AML-193 (cell line): ENCODE measurements at regions not wholly inside any gene's neighbourhood (a gene's known extent, or its start where the extent isn't known, plus 50 kb on each side); places are given as distances from the start of the nearest gene placed in this dataset.

Source experiments
- DNase-seq, 2 experiments: peaks; one replicate each; lab custom pipeline; 2025; lab: John Stamatoyannopoulos, UW

DNA sequence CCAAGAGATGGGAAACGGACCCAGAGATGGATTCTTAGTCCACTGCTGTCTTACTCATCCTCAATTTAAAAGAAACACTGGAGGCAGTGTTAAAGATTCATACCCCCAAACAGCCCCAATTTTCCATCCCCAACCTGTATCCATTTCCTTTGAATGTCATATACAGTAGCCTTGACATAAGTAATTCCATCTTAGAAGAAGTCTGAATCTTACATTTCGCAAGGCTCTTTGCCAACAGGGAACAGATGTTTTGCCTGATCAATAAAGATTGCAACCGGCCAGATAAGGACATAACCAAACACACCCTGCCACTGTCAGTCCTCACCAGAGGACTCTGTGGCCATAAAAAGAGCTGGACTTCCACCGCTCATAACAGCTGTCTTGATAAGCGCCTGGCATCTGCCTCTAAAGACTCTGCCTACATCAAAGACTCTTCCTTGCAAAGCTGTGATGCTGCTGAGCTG is 59.0 kb upstream of the MED9 start:
- no peak for DNase-seq

DNA sequence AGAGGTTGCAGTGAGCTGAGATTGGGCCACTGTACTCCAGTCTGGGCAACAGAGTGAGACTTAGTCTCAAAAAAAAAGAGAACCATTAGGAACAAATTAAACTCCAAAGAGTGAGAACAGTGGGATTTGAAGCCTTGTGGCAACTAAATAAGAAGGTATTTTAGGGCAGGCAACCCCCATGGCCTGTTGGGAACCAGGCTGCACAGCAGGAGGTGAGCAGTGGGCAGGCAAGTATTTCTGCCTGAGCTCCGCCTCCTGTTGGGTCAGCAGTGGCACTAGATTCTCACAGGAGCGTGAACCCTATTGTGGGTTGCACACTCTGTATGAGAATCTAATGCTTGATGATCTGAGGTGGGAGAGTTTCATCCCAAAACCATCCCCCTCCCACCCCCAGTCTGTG is 57.6 kb upstream of the MED9 start:
- no peak for DNase-seq

DNA sequence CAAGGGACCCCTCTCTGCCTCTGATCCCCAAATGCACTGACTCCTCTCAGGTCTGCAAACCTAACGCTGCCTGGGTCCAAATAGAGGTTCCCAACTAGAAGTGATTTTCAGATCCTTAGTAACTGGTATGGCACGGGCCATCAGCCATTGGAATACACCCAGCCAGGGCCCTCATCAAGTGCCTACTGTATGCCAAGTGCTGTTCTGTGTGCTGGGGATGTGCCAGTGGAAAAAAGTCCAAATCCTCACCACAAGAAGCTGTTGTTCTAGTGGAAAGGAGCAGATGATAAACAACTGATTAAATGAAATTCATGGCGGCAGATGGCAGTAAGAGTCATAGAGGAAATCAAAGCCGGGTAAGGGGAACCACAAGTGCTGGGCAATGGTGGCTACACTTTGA is 57.2 kb upstream of the MED9 start:
- no peak for DNase-seq

DNA sequence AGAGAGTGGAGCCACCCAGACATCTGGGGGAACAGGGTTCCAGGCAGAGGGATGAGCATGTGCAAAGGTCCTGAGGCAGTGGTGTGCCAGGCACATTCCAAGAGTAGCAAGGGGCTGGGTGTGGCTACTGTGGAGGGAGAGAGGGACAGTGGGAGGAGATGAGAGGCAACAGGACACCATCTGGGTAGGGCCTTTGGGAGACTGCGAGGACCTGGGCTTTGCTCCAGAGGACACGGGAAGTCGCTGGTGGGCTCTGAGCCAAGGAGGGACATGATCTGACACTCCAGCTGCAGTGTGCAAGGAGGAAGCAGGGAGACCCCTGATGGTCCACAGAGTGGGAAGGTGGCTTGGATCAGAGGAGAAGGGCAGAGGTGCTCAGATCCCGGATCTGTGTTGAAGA is 56.7 kb upstream of the MED9 start:
- no peak for DNase-seq

- DNase-seq: no peak
Observed at GRCh38 chr17:17420561-17421269, 56.1 kb upstream of the MED9 start.

GRCh38 chr17:17421346-17422216 is 55.2 kb upstream of the MED9 start:
- DNase-seq: no peak

GRCh38 chr17:17422217-17422610 is 54.6 kb upstream of the MED9 start:
- no peak for DNase-seq

DNA sequence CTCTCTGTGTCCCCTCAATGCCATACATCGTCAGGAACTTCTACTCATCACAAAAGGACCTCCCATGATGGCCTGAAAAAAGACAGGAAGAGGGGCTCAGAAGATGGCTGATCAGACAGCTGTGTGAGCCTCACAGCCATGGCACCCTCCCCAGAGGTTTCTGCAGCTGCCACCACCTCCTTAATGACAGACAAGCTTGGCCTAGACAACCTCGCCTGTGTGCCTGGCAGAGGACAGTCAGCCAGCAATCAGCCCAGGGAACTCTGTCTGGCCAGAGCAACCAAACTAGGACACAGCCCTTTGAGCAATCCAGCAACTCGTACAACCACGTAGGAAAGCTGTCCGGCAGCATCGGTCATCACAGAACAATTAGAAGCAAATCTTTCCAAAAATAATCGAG is 54.2 kb upstream of the MED9 start:
- DNase-seq: no peak

- no peak for DNase-seq
Observed at GRCh38 chr17:17423656-17424055, 53.1 kb upstream of the MED9 start.

GRCh38 chr17:17424552-17424951 is 52.2 kb upstream of the MED9 start:
- no peak for DNase-seq

- DNase-seq: no peak
Observed at GRCh38 chr17:17425005-17425404, 51.8 kb upstream of the MED9 start.

DNA sequence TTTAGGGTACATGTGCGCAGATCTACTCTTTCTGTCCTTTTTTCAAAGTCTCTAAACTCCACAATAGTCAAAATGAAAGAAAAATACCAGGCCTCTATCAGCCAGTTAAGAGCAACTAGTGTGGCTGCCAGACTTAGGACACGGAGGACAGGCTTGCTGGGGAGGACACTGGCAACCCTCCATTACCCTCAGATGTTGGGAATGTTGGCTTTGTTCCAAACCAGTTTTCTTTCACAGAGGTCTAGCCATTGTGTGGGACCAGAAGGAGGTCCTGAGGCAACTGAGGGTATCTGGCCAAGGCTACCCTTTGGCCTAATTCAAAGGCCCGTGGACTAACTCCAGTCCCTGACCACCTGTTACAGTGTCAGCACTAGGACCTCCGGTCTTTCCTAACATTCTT is 51.2 kb upstream of the MED9 start:
- DNase-seq: no peak

GRCh38 chr17:17426184-17426583 is 50.6 kb upstream of the MED9 start:
- no peak for DNase-seq
